ENCODE measurements at regions not wholly inside any gene's neighbourhood (a gene's known extent, or its start where the extent isn't known, plus 50 kb on each side); places are given as distances from the start of the nearest gene placed in this dataset.

GRCh38 chr3:99172736-99173657, 271.5 kb upstream of the DCBLD2 start:
- no peaks in the 10 kb centered on the region for H3K36me3 Mint-ChIP-seq (ENCODE audit: insufficient read depth, unreplicated experiment)

GRCh38 chr3:99171800-99172199, 270.3 kb upstream of the DCBLD2 start:
- ChIA-PET POLR2A (no interaction called here), CTCF (no interaction called here)
- H3K27me3 Mint-ChIP-seq (ENCODE audit: insufficient read depth, unreplicated experiment), result no peaks in the 10 kb centered on the region
- no TSS peak for BruUV-seq (replicated peaks)
- H3K9me3 Mint-ChIP-seq (ENCODE audit: unreplicated experiment), result no peaks in the 10 kb centered on the region
- no peaks in the 10 kb centered on the region for H3K27me3 ChIP-seq (replicated peaks; ENCODE audit: control insufficient read depth, insufficient read depth, low read length)
- DNase-seq, result no peak
- H3K4me3 Mint-ChIP-seq (ENCODE audit: unreplicated experiment), result no peak overlapping the region
- H3K4me3 ChIP-seq (ENCODE audit: low read depth, low read length), result no peak overlapping the region
- no peaks in the 10 kb centered on the region for H3K4me1 ChIP-seq
- intact Hi-C loops (cut with micrococcal nuclease; ENCODE audit: unreplicated experiment), result no loop called here
- no peaks in the 10 kb centered on the region for H3K36me3 ChIP-seq (ENCODE audit: control insufficient read depth, insufficient read depth, low read length)
- no peaks in the 10 kb centered on the region for H3K4me1 Mint-ChIP-seq (ENCODE audit: low read depth, unreplicated experiment)
- TF ChIP-seq CTCF (IDR thresholded peaks at IDR 0.05; ENCODE audit: insufficient read depth in 1 of 2, low read depth in 1 of 2, low read length in 1 of 2, severe bottlenecking in 1 of 2, unreplicated experiment in 1 of 2), result no peak
- H3K36me3 Mint-ChIP-seq (ENCODE audit: insufficient read depth, unreplicated experiment), result no peaks in the 10 kb centered on the region
- H3K27ac Mint-ChIP-seq (ENCODE audit: unreplicated experiment), result no peak overlapping the region
- no peaks in the 10 kb centered on the region for H3K9me3 ChIP-seq

More at GRCh38 chr3:99172736-99173657, 271.5 kb upstream of the DCBLD2 start:
- ChIA-PET POLR2A (no interaction called here), CTCF (interaction anchor here (0.6 to 1.8 kb wide), 4 partner anchors 58 to 355 kb away, joined by 3 to 14 read pairs (median 4); no protein-coding TSS in a partner anchor)
- Mint-ChIP-seq H3K4me3 (ENCODE audit: unreplicated experiment) (no peak overlapping the region), H3K4me1 (ENCODE audit: low read depth, unreplicated experiment) (no peaks in the 10 kb centered on the region), H3K27ac (ENCODE audit: unreplicated experiment) (no peak overlapping the region), H3K9me3 (ENCODE audit: unreplicated experiment) (no peaks in the 10 kb centered on the region), H3K27me3 (ENCODE audit: insufficient read depth, unreplicated experiment) (no peaks in the 10 kb centered on the region)
- intact Hi-C loops (cut with micrococcal nuclease; ENCODE audit: unreplicated experiment), result loop anchor here (1.0 kb wide), 3 partner anchors 59 to 356 kb away; no protein-coding TSS in a partner anchor
- peak; percentile 68 to 76 for TF ChIP-seq CTCF (IDR thresholded peaks at IDR 0.05; ENCODE audit: insufficient read depth in 1 of 2, low read depth in 1 of 2, low read length in 1 of 2, severe bottlenecking in 1 of 2, unreplicated experiment in 1 of 2)
- DNase-seq, result peak; percentile 51 to 61
- 0 out of 2 replicates have a peak, but pooled peaks cover 2% of the 10 kb centered on the region for H3K9me3 ChIP-seq
- no peak overlapping the region for H3K4me3 ChIP-seq (ENCODE audit: low read depth, low read length)
- BruUV-seq (replicated peaks), result no TSS peak
- no peaks in the 10 kb centered on the region for H3K4me1 ChIP-seq
- no peaks in the 10 kb centered on the region for H3K27me3 ChIP-seq (replicated peaks; ENCODE audit: control insufficient read depth, insufficient read depth, low read length)
- no peaks in the 10 kb centered on the region for H3K36me3 ChIP-seq (ENCODE audit: control insufficient read depth, insufficient read depth, low read length)

- H3K4me1 ChIP-seq, result no peaks in the 10 kb centered on the region
- no peak overlapping the region for H3K4me3 ChIP-seq (ENCODE audit: low read depth, low read length)
- ChIA-PET POLR2A (no interaction called here), CTCF (no interaction called here)
- Mint-ChIP-seq H3K4me1 (ENCODE audit: low read depth, unreplicated experiment) (no peaks in the 10 kb centered on the region), H3K36me3 (ENCODE audit: insufficient read depth, unreplicated experiment) (no peaks in the 10 kb centered on the region), H3K27ac (ENCODE audit: unreplicated experiment) (no peak overlapping the region), H3K27me3 (ENCODE audit: insufficient read depth, unreplicated experiment) (no peaks in the 10 kb centered on the region), H3K9me3 (ENCODE audit: unreplicated experiment) (no peaks in the 10 kb centered on the region), H3K4me3 (ENCODE audit: unreplicated experiment) (no peak overlapping the region)
- TF ChIP-seq CTCF (IDR thresholded peaks at IDR 0.05; ENCODE audit: insufficient read depth in 1 of 2, low read depth in 1 of 2, low read length in 1 of 2, severe bottlenecking in 1 of 2, unreplicated experiment in 1 of 2), result no peak
- H3K36me3 ChIP-seq (ENCODE audit: control insufficient read depth, insufficient read depth, low read length), result no peaks in the 10 kb centered on the region
- no peaks in the 10 kb centered on the region for H3K27me3 ChIP-seq (replicated peaks; ENCODE audit: control insufficient read depth, insufficient read depth, low read length)
- no peaks in the 10 kb centered on the region for H3K9me3 ChIP-seq
- no peak for DNase-seq
- intact Hi-C loops (cut with micrococcal nuclease; ENCODE audit: unreplicated experiment), result no loop called here
- no TSS peak for BruUV-seq (replicated peaks)
Observed at GRCh38 chr3:99170867-99171517, 269.5 kb upstream of the DCBLD2 start.

All from Caco-2 (cell line).